ENCODE measurements at regions not wholly inside any gene's neighbourhood (a gene's known extent, or its start where the extent isn't known, plus 50 kb on each side); places are given as distances from the start of the nearest gene placed in this dataset.

- POLR2A ChIA-PET, result no interaction called here
- CTCF ChIA-PET, result interaction anchor here (0.6 kb wide), 1 partner anchor 10 kb away, joined by 4 read pairs; no protein-coding TSS in a partner anchor
- no peak overlapping the region for H3K27ac Mint-ChIP-seq
- no peaks in the 10 kb centered on the region for H3K9me3 Mint-ChIP-seq
- H3K4me3 Mint-ChIP-seq, result no peak overlapping the region
- no peaks in the 10 kb centered on the region for H3K36me3 Mint-ChIP-seq (ENCODE audit: low read depth)
- DNase-seq, result no peak
- no peaks in the 10 kb centered on the region for H3K4me1 Mint-ChIP-seq
- H3K27me3 Mint-ChIP-seq, result no peaks in the 10 kb centered on the region
Observed at GRCh38 chr10:108597031-108597430, 1326.3 kb downstream of the XPNPEP1 start.

GRCh38 chr10:108592956-108593355 lies 1330.4 kb downstream of the XPNPEP1 start:
- POLR2A ChIA-PET, result no interaction called here
- no peaks in the 10 kb centered on the region for H3K9me3 Mint-ChIP-seq
- no peaks in the 10 kb centered on the region for H3K4me1 Mint-ChIP-seq
- H3K27me3 Mint-ChIP-seq, result no peaks in the 10 kb centered on the region
- DNase-seq, result no peak
- H3K4me3 Mint-ChIP-seq, result no peak overlapping the region
- no peaks in the 10 kb centered on the region for H3K36me3 Mint-ChIP-seq (ENCODE audit: low read depth)
- CTCF ChIA-PET, result no interaction called here
- no peak overlapping the region for H3K27ac Mint-ChIP-seq

GRCh38 chr10:108591417-108591816 lies 1331.9 kb downstream of the XPNPEP1 start:
- Mint-ChIP-seq H3K27me3 (no peaks in the 10 kb centered on the region), H3K27ac (no peak overlapping the region), H3K36me3 (ENCODE audit: low read depth) (no peaks in the 10 kb centered on the region), H3K4me3 (no peak overlapping the region), H3K9me3 (no peaks in the 10 kb centered on the region), H3K4me1 (no peaks in the 10 kb centered on the region)
- DNase-seq, result no peak
- ChIA-PET CTCF (no interaction called here), POLR2A (no interaction called here)

- H3K4me3 Mint-ChIP-seq, result no peak overlapping the region
- H3K27ac Mint-ChIP-seq, result no peak overlapping the region
- no peaks in the 10 kb centered on the region for H3K4me1 Mint-ChIP-seq
- DNase-seq, result no peak
- peaks cover 3% of the 10 kb centered on the region for H3K9me3 Mint-ChIP-seq
- CTCF ChIA-PET, result interaction anchor here (0.7 kb wide), 1 partner anchor 10 kb away, joined by 4 read pairs; no protein-coding TSS in a partner anchor
- POLR2A ChIA-PET, result no interaction called here
- H3K27me3 Mint-ChIP-seq, result no peaks in the 10 kb centered on the region
- H3K36me3 Mint-ChIP-seq (ENCODE audit: low read depth), result no peaks in the 10 kb centered on the region
Observed at GRCh38 chr10:108586424-108586823, 1336.9 kb downstream of the XPNPEP1 start.

- DNase-seq, result no peak
- no peaks in the 10 kb centered on the region for H3K36me3 Mint-ChIP-seq (ENCODE audit: low read depth)
- ChIA-PET POLR2A (no interaction called here), CTCF (interaction anchor here (0.5 kb wide), 1 partner anchor 1026 kb away, joined by 3 read pairs; no protein-coding TSS in a partner anchor)
- H3K27me3 Mint-ChIP-seq, result no peaks in the 10 kb centered on the region
- H3K27ac Mint-ChIP-seq, result no peak overlapping the region
- H3K9me3 Mint-ChIP-seq, result peaks cover 3% of the 10 kb centered on the region
- H3K4me1 Mint-ChIP-seq, result no peaks in the 10 kb centered on the region
- H3K4me3 Mint-ChIP-seq, result no peak overlapping the region
Observed at GRCh38 chr10:108583877-108584276, 1339.4 kb downstream of the XPNPEP1 start.

GRCh38 chr10:108582888-108583287 lies 1340.4 kb downstream of the XPNPEP1 start:
- H3K36me3 Mint-ChIP-seq (ENCODE audit: low read depth), result no peaks in the 10 kb centered on the region
- POLR2A ChIA-PET, result no interaction called here

GRCh38 chr10:108582387-108582786 lies 1340.9 kb downstream of the XPNPEP1 start:
- POLR2A ChIA-PET, result no interaction called here
- H3K4me1 Mint-ChIP-seq, result no peaks in the 10 kb centered on the region
- no peaks in the 10 kb centered on the region for H3K36me3 Mint-ChIP-seq (ENCODE audit: low read depth)
- CTCF ChIA-PET, result interaction anchor here (0.6 kb wide), 1 partner anchor 1243 kb away, joined by 3 read pairs; no protein-coding TSS in a partner anchor
- no peak overlapping the region for H3K27ac Mint-ChIP-seq
- no peak for DNase-seq
- H3K27me3 Mint-ChIP-seq, result no peaks in the 10 kb centered on the region
- H3K9me3 Mint-ChIP-seq, result peaks cover 3% of the 10 kb centered on the region
- no peak overlapping the region for H3K4me3 Mint-ChIP-seq

More at GRCh38 chr10:108582888-108583287, 1340.4 kb downstream of the XPNPEP1 start:
- Mint-ChIP-seq H3K27me3 (no peaks in the 10 kb centered on the region), H3K9me3 (peaks cover 3% of the 10 kb centered on the region), H3K27ac (no peak overlapping the region), H3K4me1 (no peaks in the 10 kb centered on the region), H3K4me3 (no peak overlapping the region)
- CTCF ChIA-PET, result no interaction called here
- DNase-seq, result no peak

- ChIA-PET CTCF (no interaction called here), POLR2A (no interaction called here)
- DNase-seq, result no peak
- Mint-ChIP-seq H3K4me1 (no peaks in the 10 kb centered on the region), H3K27me3 (no peaks in the 10 kb centered on the region), H3K27ac (no peak overlapping the region), H3K9me3 (no peaks in the 10 kb centered on the region), H3K4me3 (no peak overlapping the region), H3K36me3 (ENCODE audit: low read depth) (no peaks in the 10 kb centered on the region)
Observed at GRCh38 chr10:108578258-108578657, 1345.1 kb downstream of the XPNPEP1 start.

GRCh38 chr10:108574233-108574632 lies 1349.1 kb downstream of the XPNPEP1 start:
- Mint-ChIP-seq H3K4me3 (no peak overlapping the region), H3K27me3 (no peaks in the 10 kb centered on the region), H3K9me3 (no peaks in the 10 kb centered on the region), H3K36me3 (ENCODE audit: low read depth) (no peaks in the 10 kb centered on the region), H3K4me1 (no peaks in the 10 kb centered on the region), H3K27ac (no peak overlapping the region)
- ChIA-PET CTCF (no interaction called here), POLR2A (no interaction called here)
- no peak for DNase-seq

GRCh38 chr10:108568824-108569223 lies 1354.5 kb downstream of the XPNPEP1 start:
- Mint-ChIP-seq H3K27me3 (no peaks in the 10 kb centered on the region), H3K27ac (no peak overlapping the region), H3K4me3 (no peak overlapping the region), H3K9me3 (no peaks in the 10 kb centered on the region), H3K4me1 (no peaks in the 10 kb centered on the region), H3K36me3 (ENCODE audit: low read depth) (no peaks in the 10 kb centered on the region)
- POLR2A ChIA-PET, result no interaction called here
- CTCF ChIA-PET, result no interaction called here
- DNase-seq, result no peak

GRCh38 chr10:108567899-108568752 lies 1355.2 kb downstream of the XPNPEP1 start:
- CTCF ChIA-PET, result no interaction called here
- no peak for DNase-seq
- Mint-ChIP-seq H3K27ac (no peak overlapping the region), H3K27me3 (no peaks in the 10 kb centered on the region), H3K36me3 (ENCODE audit: low read depth) (no peaks in the 10 kb centered on the region), H3K4me3 (no peak overlapping the region), H3K4me1 (no peaks in the 10 kb centered on the region), H3K9me3 (no peaks in the 10 kb centered on the region)
- POLR2A ChIA-PET, result no interaction called here

GRCh38 chr10:108566316-108567107 lies 1356.8 kb downstream of the XPNPEP1 start:
- Mint-ChIP-seq H3K27me3 (no peaks in the 10 kb centered on the region), H3K4me3 (no peak overlapping the region), H3K9me3 (no peaks in the 10 kb centered on the region), H3K4me1 (no peaks in the 10 kb centered on the region), H3K36me3 (ENCODE audit: low read depth) (no peaks in the 10 kb centered on the region), H3K27ac (no peak overlapping the region)
- CTCF ChIA-PET, result no interaction called here
- POLR2A ChIA-PET, result no interaction called here
- DNase-seq, result no peak

- no peak for DNase-seq
- no peak overlapping the region for H3K27ac Mint-ChIP-seq
- ChIA-PET POLR2A (no interaction called here), CTCF (no interaction called here)
- H3K4me3 Mint-ChIP-seq, result no peak overlapping the region
- no peaks in the 10 kb centered on the region for H3K9me3 Mint-ChIP-seq
- no peaks in the 10 kb centered on the region for H3K27me3 Mint-ChIP-seq
- no peaks in the 10 kb centered on the region for H3K4me1 Mint-ChIP-seq
- H3K36me3 Mint-ChIP-seq (ENCODE audit: low read depth), result no peaks in the 10 kb centered on the region
Observed at GRCh38 chr10:108562105-108562504, 1361.2 kb downstream of the XPNPEP1 start.

Data from activated CD4-positive, alpha-beta T cell treated with anti-CD3 and anti-CD28 coated beads, Interleukin-2, amount 10 ng/mL, durations not matched to agents 7 days and 5 days (primary cell).